ENCODE measurements at regions not wholly inside any gene's neighbourhood (a gene's known extent, or its start where the extent isn't known, plus 50 kb on each side); places are given as distances from the start of the nearest gene placed in this dataset.

DNA sequence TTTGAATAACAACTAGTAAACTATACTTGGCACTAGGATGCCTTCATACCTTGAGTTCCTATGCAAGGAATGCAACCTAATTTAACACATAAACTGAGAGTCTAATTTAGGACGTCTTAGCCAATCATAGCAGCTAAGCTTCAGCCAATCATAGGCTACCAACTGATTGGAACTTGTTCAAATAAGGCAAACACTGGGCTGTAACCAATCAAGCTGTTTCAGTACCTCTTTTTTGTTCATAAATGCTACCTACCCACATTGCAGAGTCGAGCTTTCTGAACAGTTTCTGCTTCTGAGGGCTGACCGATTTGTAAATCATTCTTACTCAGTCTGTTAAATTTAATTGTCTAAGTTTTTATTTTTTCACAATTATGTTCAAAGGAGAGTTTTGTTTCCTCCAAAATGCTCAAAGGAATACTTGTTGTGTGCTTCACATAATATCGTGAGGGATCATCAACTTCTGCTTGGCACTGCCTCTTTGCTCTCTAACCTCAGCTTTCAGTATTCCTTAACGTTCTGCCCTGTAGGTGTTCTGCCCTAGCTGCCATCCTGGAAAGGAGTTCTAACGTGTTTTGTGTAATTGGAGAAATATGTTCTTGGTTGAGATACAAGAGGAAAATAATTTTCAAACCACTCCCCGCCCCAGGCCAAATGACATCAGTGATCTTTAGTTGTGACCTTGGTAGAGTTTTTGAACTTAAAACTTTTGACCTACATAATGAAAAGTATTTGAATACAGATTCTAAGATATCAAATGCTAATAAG, 380.4 kb upstream of the MIS18BP1 start:
- no peak overlapping the region for H3K4me3 ChIP-seq (ENCODE audit: low read depth, low read length)

- no peak overlapping the region for H3K4me3 ChIP-seq (ENCODE audit: low read depth, low read length)
These were observed 368.7 kb upstream of the MIS18BP1 start for GRCh38 chr14:45621731-45622130.

- H3K4me3 ChIP-seq (ENCODE audit: low read depth, low read length), result no peak overlapping the region
These were observed 366.8 kb upstream of the MIS18BP1 start for GRCh38 chr14:45619831-45620230.

DNA sequence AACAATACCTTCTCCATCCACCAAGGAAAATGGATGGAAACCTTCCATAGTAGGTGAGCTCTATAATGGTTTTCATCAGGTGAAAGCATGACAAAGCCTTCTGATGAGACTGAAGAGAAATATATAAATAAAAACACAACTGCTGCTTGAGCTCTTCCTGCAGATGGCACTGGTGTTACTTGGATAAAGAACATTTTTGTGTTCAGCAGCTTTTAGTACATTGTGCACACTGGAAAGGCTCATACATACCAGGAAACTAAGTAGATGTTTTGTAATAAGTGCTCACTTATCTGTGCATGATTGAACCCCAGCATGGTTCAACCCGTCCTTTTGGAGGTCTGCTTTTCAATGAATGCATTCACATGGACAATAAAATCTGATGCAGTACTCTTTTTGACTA, 357.3 kb upstream of the MIS18BP1 start:
- no peak overlapping the region for H3K4me3 ChIP-seq (ENCODE audit: low read depth, low read length)

DNA sequence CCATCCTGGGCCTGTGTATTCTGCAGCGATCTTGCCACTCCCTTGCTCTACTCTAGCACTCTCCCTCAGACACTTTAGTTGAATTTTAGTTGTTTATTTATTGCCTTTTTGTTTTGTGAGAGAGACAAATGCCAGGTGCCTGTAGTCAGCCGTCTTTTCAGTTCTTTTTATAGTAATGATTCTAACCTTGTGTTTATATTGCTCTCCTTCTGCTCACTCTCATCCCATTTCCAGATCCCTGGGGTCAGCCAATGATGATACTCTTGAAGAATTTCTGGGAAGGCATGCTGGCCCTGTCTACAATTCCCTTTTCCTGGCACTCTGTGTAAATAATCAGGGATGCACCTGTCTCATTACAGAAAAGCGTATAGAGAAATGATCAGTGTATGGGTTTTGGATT, 334.1 kb upstream of the MIS18BP1 start:
- H3K4me3 ChIP-seq (ENCODE audit: low read depth, low read length), result no peak overlapping the region

GRCh38 chr14:45559626-45560025, 306.6 kb upstream of the MIS18BP1 start:
- H3K4me3 ChIP-seq (ENCODE audit: low read depth, low read length), result no peak overlapping the region

DNA sequence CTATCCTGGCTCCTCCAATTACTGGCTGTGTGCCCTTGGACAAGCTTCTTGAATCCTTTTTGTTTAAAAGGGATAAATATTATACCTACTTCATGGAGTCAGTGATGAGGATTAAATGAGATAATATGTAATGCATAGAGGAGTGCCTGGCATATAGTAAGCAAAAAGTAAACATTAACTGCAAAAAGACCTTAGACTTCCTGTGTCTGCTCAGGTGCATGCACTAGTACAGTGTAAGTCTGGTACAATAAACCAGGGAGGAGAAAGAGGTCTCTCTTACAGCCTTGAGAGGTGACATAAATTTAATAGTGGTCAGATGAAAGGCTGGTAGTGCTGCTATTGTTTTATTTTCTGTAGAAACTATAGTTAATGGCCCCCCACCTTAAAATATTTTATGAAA, 305.2 kb upstream of the MIS18BP1 start:
- H3K4me3 ChIP-seq (ENCODE audit: low read depth, low read length), result no peak overlapping the region

DNA sequence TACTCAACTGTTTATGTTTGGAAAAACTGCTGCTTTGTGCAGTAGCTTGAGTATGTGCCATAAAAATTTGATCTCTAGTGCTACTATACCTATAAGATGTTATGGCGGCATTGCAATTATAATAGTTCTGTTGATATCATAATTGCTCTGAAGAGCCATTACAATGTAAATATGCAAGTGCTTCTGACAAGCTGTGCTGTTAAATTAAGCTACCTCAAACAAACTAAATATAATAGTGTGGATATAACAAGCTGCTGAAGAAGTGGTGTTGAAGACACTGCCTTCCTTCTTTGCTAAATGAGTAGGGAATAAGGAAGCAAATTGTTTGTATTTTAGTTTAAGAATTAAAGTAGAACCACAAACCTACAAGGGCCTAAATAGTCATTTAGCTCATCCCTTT, 301.0 kb upstream of the MIS18BP1 start:
- H3K4me3 ChIP-seq (ENCODE audit: low read depth, low read length), result no peak overlapping the region

- H3K4me3 ChIP-seq (ENCODE audit: low read depth, low read length), result peak overlapping the region; percentile 29
These were observed 298.3 kb upstream of the MIS18BP1 start for GRCh38 chr14:45551240-45551820.

DNA sequence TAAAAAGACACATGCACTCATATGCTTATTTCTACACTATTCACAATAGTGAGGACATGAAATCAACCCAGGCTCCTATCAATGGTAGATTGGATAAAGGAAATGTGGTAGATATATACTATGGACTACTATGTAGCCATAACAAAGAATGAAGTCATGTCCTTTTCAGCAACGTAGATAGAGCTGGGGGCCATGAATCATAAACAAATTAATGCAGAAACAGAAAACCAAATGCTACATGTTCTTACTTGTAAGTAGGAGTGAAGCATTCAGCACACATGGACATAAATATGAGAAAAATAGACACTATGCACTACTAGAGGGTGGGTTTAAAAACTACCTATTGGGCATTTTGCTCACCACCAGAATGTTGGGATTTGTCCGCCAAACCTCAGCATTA, 278.0 kb upstream of the MIS18BP1 start:
- no peak overlapping the region for H3K4me3 ChIP-seq (ENCODE audit: low read depth, low read length)

- no peak overlapping the region for H3K4me3 ChIP-seq (ENCODE audit: low read depth, low read length)
These were observed 273.9 kb upstream of the MIS18BP1 start for GRCh38 chr14:45526715-45527549.

GRCh38 chr14:45519766-45520165, 266.8 kb upstream of the MIS18BP1 start:
- no peak overlapping the region for H3K4me3 ChIP-seq (ENCODE audit: low read depth, low read length)

GRCh38 chr14:45492876-45493275, 239.9 kb upstream of the MIS18BP1 start:
- H3K4me3 ChIP-seq (ENCODE audit: low read depth, low read length), result no peak overlapping the region

DNA sequence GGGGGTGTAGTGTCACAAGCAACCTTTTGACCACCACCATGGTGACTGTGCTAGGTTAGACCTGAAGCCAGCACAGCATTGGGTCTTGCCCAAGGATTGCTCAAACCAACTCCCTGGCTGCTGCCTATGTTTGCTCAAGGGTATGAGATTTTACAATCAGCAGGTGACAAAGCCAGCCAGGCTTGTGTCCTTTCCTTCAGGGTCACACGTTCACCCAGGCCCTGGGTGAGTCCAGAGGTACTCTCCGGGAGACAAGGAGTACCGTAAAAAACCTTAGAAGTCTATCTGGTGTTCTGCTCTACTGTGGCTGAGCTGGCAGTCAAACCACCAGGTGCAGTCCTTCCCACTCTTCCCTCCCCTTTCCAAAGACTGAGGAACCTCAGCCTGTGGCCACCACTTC, 238.9 kb upstream of the MIS18BP1 start:
- H3K4me3 ChIP-seq (ENCODE audit: low read depth, low read length), result no peak overlapping the region

DNA sequence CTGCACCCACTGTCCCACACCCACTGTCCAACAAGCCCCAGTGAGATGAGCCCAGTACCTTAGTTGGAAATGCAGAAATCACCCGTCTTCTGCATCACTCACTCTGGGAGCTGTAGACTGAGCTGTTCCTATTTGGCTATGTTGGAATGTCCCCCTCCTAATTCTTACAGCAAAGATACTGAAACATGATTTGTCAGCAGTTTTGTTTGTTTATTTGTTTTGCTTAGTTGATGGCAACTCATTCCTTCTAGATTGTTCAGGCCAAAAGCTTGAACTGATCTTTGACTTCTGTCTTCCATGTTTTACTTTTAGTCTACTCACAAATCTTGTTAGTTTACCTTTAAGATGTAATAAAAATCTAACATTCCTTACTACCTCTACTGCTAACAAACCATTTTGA, 233.6 kb upstream of the MIS18BP1 start:
- H3K4me3 ChIP-seq (ENCODE audit: low read depth, low read length), result no peak overlapping the region

GRCh38 chr14:45467023-45467422, 214.0 kb upstream of the MIS18BP1 start:
- no peak overlapping the region for H3K4me3 ChIP-seq (ENCODE audit: low read depth, low read length)

DNA sequence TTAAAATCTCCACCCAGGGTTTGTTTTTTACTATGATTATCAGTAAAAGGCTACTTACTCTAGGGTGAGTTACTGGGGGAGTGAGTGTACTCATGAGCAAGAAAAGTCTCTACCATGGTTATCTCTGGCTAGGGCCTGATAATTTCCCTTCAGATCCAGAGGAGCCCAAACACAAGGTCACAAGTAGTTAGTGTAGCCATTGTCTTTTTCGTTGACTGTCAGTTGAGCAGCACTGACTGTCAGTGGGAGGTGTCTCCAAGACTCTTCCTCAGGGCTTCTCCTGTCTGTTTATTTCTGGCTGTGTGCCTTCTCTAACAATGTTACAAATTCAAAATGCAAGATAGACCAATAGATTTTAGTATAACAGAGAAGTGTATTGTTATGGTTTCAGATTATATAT, 181.2 kb upstream of the MIS18BP1 start:
- H3K4me3 ChIP-seq (ENCODE audit: low read depth, low read length), result no peak overlapping the region

DNA sequence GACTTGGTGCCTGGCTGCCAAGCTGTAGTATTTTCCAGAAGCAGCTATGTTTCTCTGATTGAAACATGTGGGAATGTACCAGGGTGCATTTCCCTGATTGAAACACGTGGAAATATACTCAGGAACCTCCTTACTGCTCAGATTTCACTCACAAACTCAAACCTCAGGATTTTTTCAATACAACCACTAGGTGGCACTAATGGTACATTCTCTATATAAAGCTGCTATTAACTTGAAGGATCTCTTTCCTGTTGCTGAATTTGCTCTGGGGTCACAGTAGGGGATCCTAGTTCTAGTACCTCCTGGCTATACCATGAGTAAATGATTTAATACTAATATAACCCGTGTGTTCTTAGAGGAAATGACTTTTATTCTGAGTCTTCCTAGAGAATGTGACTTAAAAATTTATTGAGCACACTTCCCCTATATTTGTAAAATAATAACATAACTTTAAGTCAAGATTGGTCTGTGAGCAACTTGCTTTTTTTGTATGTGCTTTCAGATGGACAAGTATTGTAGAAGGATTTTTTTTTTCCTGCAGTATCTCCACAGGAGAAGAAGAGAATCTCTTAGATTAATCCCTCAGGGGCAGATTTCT, 173.8 kb upstream of the MIS18BP1 start:
- no peak overlapping the region for H3K4me3 ChIP-seq (ENCODE audit: low read depth, low read length)

DNA sequence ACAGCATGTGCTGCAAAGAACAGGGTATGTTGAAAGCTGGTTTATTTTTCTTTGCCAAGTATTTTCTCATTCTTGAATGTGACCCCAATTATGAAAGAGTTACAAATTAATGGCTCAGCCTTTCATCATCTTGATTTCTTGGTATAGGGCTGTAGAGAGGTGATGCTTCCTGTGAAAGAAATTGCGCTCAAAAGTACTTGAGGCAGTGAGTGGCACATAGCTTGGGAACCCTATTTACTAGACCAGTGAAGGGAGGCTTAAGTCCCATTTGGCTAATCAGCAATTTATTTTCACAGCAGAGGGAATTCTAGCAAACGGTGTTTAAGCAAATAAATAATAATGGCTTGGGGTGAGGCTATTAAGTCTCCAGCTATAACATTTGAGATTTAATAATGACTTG, 153.9 kb upstream of the MIS18BP1 start:
- no peak overlapping the region for H3K4me3 ChIP-seq (ENCODE audit: low read depth, low read length)

DNA sequence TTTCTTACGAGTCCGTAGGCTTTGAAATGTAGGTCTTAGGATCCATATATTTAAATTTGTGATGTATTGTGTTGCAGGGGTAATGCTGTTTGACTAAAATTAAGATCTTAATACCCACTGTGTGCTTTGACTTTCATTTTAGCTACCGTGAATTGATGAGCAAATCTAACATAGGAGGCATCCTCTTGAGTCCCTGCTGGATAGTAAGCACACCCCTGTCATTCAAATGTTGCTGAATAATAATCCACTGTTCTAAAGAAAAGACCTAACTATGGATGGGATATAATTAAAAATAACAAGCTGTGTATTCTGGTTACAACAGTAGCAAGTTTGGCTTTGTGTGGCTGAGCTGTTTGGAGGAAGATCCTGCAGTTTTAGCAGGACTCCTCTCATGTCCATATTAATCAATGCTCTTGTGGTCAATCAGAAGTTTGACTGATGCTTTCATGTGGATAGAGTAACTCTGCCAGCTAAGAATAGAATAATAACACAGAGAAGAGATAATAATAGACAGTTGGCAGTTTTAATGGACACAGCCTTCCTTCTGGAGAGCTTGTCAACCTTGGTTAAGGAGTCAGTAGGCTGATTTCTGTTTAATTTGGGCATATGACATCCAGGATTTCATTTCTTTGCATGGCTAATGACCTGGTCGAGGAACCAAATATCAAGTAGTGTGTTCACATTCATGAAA, 148.1 kb upstream of the MIS18BP1 start:
- H3K4me3 ChIP-seq (ENCODE audit: low read depth, low read length), result no peak overlapping the region

GRCh38 chr14:45400509-45400908, 147.5 kb upstream of the MIS18BP1 start:
- no peak overlapping the region for H3K4me3 ChIP-seq (ENCODE audit: low read depth, low read length)
